A673 (cell line): ENCODE measurements at regions not wholly inside any gene's neighbourhood (a gene's known extent, or its start where the extent isn't known, plus 50 kb on each side); places are given as distances from the start of the nearest gene placed in this dataset.

Experiments
- EZH2 ChIP-seq: fragments of 200-600 bp; sonication (generic); IDR thresholded peaks from 2 replicates; pipeline ENCODE4 v1.6.1; 2017; ENCODE audit warnings: borderline replicate concordance, low read depth, mild to moderate bottlenecking, mixed read lengths, antibody characterized with exemption, low read length; ENCODE audit not compliant: poor library complexity, severe bottlenecking
- TF ChIP-seq, protein P1 (sequence below): fragments of 300-800, 200-600 bp; sonication (generic); conservative IDR thresholded peaks from 2 replicates; pipeline ENCODE4 v1.5.1; 2017; ENCODE audit warnings: low read depth, mild to moderate bottlenecking, antibody characterized with exemption, low read length, moderate library complexity, mixed read lengths

DNA sequence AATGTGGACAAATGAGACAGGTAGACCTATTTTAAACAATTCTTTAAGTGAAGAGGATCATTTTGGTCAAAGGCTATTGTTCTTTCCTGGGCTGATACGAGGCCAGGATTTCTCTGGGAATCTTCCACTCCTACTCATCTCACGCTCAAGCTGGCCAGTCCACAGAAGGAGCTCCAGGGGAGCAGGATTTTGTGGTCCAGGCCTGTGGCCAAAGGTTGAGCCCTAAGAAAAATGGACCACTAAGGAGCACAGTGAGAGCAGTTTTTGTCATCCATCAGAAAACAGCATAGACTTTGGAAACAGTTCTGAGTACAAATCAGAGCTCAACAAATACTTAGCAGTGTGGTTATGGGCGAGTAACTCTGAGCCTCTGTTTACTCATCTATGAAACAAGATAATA, 260.2 kb upstream of the RUNX1 start:
- no peak for TF ChIP-seq EZH2
- TF ChIP-seq, protein P1, sequence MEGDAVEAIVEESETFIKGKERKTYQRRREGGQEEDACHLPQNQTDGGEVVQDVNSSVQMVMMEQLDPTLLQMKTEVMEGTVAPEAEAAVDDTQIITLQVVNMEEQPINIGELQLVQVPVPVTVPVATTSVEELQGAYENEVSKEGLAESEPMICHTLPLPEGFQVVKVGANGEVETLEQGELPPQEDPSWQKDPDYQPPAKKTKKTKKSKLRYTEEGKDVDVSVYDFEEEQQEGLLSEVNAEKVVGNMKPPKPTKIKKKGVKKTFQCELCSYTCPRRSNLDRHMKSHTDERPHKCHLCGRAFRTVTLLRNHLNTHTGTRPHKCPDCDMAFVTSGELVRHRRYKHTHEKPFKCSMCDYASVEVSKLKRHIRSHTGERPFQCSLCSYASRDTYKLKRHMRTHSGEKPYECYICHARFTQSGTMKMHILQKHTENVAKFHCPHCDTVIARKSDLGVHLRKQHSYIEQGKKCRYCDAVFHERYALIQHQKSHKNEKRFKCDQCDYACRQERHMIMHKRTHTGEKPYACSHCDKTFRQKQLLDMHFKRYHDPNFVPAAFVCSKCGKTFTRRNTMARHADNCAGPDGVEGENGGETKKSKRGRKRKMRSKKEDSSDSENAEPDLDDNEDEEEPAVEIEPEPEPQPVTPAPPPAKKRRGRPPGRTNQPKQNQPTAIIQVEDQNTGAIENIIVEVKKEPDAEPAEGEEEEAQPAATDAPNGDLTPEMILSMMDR = no peak
